ENCODE measurements at regions not wholly inside any gene's neighbourhood (a gene's known extent, or its start where the extent isn't known, plus 50 kb on each side); places are given as distances from the start of the nearest gene placed in this dataset.

GRCh38 chr13:56909896-56910600 is 230.7 kb upstream of the PRR20A start:
- no peak for ATAC-seq (replicated peaks in 1 of 2)
- H3K27ac Mint-ChIP-seq = no peak overlapping the region

DNA sequence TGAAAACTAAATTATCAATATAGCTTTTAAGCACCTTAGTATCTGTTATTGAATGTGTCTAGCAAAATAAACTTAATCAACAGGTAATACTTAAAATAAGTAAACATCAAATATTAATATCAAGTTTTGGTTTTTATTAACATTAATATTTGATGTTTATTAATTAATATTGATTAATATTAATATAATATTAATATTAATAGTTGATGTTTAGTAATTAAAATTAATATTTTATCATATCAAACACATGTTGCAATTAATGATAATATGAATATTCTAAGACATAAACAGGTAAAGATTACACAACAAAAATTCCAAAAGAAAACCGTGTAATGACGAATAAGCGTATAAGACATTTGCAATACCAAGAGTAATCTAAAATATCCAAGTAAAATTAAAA is 222.8 kb upstream of the PRR20A start:
- Mint-ChIP-seq H3K36me3 (ENCODE audit: insufficient read depth in 2 of 2) (no peaks in the 10 kb centered on the region), H3K27ac (no peak overlapping the region), H3K9me3 (peaks cover 1 to 2% of the 10 kb centered on the region in 2 donors), H3K4me3 (no peak overlapping the region), H3K4me1 (ENCODE audit: low read depth) (no peaks in the 10 kb centered on the region), H3K27me3 (ENCODE audit: low read depth) (no peaks in the 10 kb centered on the region)
- DNase-seq (no peak), ATAC-seq (replicated peaks in 1 of 2) (no peak)

More at GRCh38 chr13:56909896-56910600, 230.7 kb upstream of the PRR20A start:
- DNase-seq = no peak
- H3K9me3 Mint-ChIP-seq = peaks cover 3 to 9% of the 10 kb centered on the region in 2 donors
- no peak overlapping the region for H3K4me3 Mint-ChIP-seq
- no peaks in the 10 kb centered on the region for H3K4me1 Mint-ChIP-seq (ENCODE audit: low read depth)
- H3K36me3 Mint-ChIP-seq (ENCODE audit: insufficient read depth in 2 of 2) = no peaks in the 10 kb centered on the region
- H3K27me3 Mint-ChIP-seq (ENCODE audit: low read depth) = no peaks in the 10 kb centered on the region

DNA sequence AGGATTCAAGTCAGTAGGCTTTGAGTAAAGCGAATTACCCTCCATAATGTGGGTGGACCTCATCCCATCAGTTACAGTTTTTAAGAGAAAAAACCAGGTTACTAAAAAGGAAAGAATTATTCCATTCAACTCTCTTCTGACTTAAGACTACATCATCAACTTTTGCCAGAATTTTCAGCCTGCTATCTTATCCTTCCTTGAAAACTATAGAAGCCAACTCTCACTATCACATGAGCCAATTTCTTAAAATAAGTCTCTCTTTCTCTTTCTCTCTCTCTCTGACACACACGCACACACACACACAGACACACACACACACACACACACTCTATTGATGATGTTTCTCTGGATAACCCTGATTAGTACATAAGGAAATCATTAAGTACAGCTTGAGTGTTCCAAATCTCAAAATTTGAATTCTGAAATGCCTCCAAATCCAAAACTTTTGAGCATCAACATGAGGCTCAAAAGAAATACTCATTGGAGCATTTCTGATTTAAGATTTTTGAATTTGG is 217.0 kb upstream of the PRR20A start:
- Mint-ChIP-seq H3K9me3 (peaks cover 8% of the 10 kb centered on the region in 2 donors), H3K27me3 (ENCODE audit: low read depth) (no peaks in the 10 kb centered on the region), H3K36me3 (ENCODE audit: insufficient read depth in 2 of 2) (no peaks in the 10 kb centered on the region), H3K27ac (no peak overlapping the region), H3K4me1 (ENCODE audit: low read depth) (no peaks in the 10 kb centered on the region), H3K4me3 (no peak overlapping the region)
- ATAC-seq (replicated peaks in 1 of 2) (no peak), DNase-seq (no peak)

DNA sequence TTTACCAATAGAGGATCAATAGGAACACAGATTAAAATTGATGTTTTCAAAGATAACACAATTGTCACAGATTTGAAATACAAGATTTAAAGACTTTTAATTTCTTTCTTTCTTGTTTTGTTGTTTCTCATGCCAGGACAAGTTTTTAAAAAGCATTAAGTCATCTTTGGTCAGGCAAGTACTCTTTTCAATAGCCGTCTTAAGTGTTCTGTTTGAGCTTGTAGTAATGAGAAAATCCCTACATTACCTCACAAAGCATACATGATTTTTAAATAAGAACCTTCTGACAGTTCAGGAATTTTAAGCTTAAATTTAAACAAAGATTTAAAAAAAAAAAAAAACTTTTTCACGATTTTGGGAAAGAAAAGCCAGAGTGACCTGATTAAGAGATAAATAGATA is 216.3 kb upstream of the PRR20A start:
- ATAC-seq (replicated peaks in 1 of 2) = no peak

DNA sequence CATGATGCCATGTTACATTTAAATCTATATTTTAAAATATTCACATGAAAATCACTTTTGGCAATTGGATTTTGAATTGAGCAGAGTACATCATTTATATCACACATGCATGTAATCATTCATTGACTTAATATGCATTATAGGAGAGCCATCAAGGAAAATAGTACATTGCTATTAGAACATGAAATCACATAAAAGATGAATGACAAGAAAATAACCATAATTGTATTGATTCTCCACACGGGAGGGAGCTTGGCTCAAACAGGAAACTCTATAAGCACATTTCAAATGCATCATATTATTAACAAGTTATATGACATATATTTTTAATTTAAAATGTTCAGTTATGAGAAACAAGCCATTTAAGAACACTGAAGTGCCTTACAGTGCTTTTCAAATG is 208.6 kb upstream of the PRR20A start:
- DNase-seq = no peak
- Mint-ChIP-seq H3K9me3 (peaks cover 5% of the 10 kb centered on the region in 2 donors), H3K27ac (no peak overlapping the region), H3K4me1 (ENCODE audit: low read depth) (no peaks in the 10 kb centered on the region), H3K36me3 (ENCODE audit: insufficient read depth in 2 of 2) (no peaks in the 10 kb centered on the region), H3K4me3 (no peak overlapping the region), H3K27me3 (ENCODE audit: low read depth) (no peaks in the 10 kb centered on the region)
- no peak for ATAC-seq (replicated peaks in 1 of 2)

More for the DNA sequence above, 216.3 kb upstream of the PRR20A start:
- H3K36me3 Mint-ChIP-seq (ENCODE audit: insufficient read depth in 2 of 2) = no peaks in the 10 kb centered on the region
- no peaks in the 10 kb centered on the region for H3K27me3 Mint-ChIP-seq (ENCODE audit: low read depth)
- H3K9me3 Mint-ChIP-seq = peaks cover 8 to 10% of the 10 kb centered on the region in 2 donors
- H3K27ac Mint-ChIP-seq = no peak overlapping the region
- no peak for DNase-seq
- H3K4me3 Mint-ChIP-seq = no peak overlapping the region
- no peaks in the 10 kb centered on the region for H3K4me1 Mint-ChIP-seq (ENCODE audit: low read depth)

DNA sequence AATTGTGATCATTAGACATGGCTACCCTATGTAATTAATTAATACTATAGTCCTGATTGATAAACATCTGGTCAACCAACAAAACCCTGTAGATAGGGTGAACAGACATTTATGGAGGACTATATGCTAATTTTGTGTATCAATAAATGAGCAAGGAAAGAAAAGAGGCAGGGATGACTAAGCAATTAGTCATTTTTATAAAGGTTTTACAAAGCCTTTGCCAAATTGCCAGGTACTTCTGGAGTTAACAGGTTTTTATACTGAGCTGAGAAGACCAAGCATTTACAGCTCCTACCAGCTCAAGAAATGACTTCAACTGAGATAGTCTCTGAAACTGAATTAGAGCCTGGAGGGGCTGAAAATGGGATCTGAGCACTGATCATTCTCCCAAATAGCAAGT is 186.8 kb upstream of the PRR20A start:
- DNase-seq = no peak
- Mint-ChIP-seq H3K4me3 (no peak overlapping the region), H3K27me3 (ENCODE audit: low read depth) (no peaks in the 10 kb centered on the region), H3K36me3 (ENCODE audit: insufficient read depth in 2 of 2) (no peaks in the 10 kb centered on the region), H3K4me1 (ENCODE audit: low read depth) (no peaks in the 10 kb centered on the region), H3K9me3 (peaks cover 0 to 2% of the 10 kb centered on the region in 2 donors), H3K27ac (no peak overlapping the region)
- no peak for ATAC-seq (replicated peaks in 1 of 2)

- Mint-ChIP-seq H3K4me3 (no peak overlapping the region), H3K9me3 (peaks cover 13% of the 10 kb centered on the region in 2 donors), H3K4me1 (ENCODE audit: low read depth) (no peaks in the 10 kb centered on the region), H3K27me3 (ENCODE audit: low read depth) (no peaks in the 10 kb centered on the region), H3K36me3 (ENCODE audit: insufficient read depth in 2 of 2) (no peaks in the 10 kb centered on the region), H3K27ac (no peak overlapping the region)
- DNase-seq (no peak), ATAC-seq (replicated peaks in 1 of 2) (no peak)
These were observed 165.1 kb upstream of the PRR20A start for GRCh38 chr13:56975647-56976046.

- no peaks in the 10 kb centered on the region for H3K36me3 Mint-ChIP-seq (ENCODE audit: insufficient read depth in 2 of 2)
- H3K27me3 Mint-ChIP-seq (ENCODE audit: low read depth) = no peaks in the 10 kb centered on the region
- H3K4me1 Mint-ChIP-seq (ENCODE audit: low read depth) = no peaks in the 10 kb centered on the region
- peaks cover 13 to 14% of the 10 kb centered on the region in 2 donors for H3K9me3 Mint-ChIP-seq
- no peak overlapping the region for H3K27ac Mint-ChIP-seq
- ATAC-seq (replicated peaks in 1 of 2) = no peak
- DNase-seq = no peak
- H3K4me3 Mint-ChIP-seq = no peak overlapping the region
These were observed 159.9 kb upstream of the PRR20A start for GRCh38 chr13:56980856-56981255.

DNA sequence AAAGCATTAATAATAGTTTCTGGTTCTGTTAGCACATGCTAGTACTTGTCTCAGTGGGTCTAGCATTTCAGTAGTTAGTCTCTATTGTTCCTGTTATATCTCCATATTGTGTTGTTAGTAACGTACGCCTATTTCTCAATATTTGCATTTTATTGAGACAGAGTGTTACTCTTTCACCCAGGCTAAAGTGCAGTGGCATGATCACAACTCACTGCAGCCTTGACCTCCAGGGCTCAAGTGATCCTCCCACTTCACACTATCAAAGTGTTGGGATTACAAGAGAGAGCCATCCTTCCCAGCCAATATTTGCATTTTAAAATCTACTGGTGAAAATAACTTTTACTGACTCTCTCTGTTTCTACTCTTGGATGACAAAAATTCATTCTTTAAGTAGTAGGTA is 154.6 kb upstream of the PRR20A start:
- no peak for DNase-seq
- no peak for ATAC-seq (replicated peaks in 1 of 2)
- H3K9me3 Mint-ChIP-seq = peaks cover 8 to 10% of the 10 kb centered on the region in 2 donors
- H3K27me3 Mint-ChIP-seq (ENCODE audit: low read depth) = no peaks in the 10 kb centered on the region
- peaks cover 2% of the 10 kb centered on the region in 2 donors for H3K36me3 Mint-ChIP-seq (ENCODE audit: insufficient read depth in 2 of 2)
- H3K27ac Mint-ChIP-seq = no peak overlapping the region
- H3K4me3 Mint-ChIP-seq = no peak overlapping the region
- no peaks in the 10 kb centered on the region for H3K4me1 Mint-ChIP-seq (ENCODE audit: low read depth)

- peaks cover 2% of the 10 kb centered on the region in 2 donors for H3K36me3 Mint-ChIP-seq (ENCODE audit: insufficient read depth in 2 of 2)
- no peaks in the 10 kb centered on the region for H3K4me1 Mint-ChIP-seq (ENCODE audit: low read depth)
- ATAC-seq (replicated peaks in 1 of 2) (no peak), DNase-seq (no peak)
- no peak overlapping the region for H3K4me3 Mint-ChIP-seq
- H3K9me3 Mint-ChIP-seq = peaks cover 8 to 9% of the 10 kb centered on the region in 2 donors
- H3K27ac Mint-ChIP-seq = no peak overlapping the region
- no peaks in the 10 kb centered on the region for H3K27me3 Mint-ChIP-seq (ENCODE audit: low read depth)
These were observed 152.2 kb upstream of the PRR20A start for GRCh38 chr13:56988543-56988942.

GRCh38 chr13:57003682-57004081 is 137.0 kb upstream of the PRR20A start:
- Mint-ChIP-seq H3K27me3 (ENCODE audit: low read depth) (no peaks in the 10 kb centered on the region), H3K4me1 (ENCODE audit: low read depth) (no peaks in the 10 kb centered on the region), H3K9me3 (peaks cover 2 to 4% of the 10 kb centered on the region in 2 donors), H3K27ac (no peak overlapping the region), H3K4me3 (no peak overlapping the region), H3K36me3 (ENCODE audit: insufficient read depth in 2 of 2) (no peaks in the 10 kb centered on the region)
- DNase-seq = no peak
- ATAC-seq (replicated peaks in 1 of 2) = no peak

DNA sequence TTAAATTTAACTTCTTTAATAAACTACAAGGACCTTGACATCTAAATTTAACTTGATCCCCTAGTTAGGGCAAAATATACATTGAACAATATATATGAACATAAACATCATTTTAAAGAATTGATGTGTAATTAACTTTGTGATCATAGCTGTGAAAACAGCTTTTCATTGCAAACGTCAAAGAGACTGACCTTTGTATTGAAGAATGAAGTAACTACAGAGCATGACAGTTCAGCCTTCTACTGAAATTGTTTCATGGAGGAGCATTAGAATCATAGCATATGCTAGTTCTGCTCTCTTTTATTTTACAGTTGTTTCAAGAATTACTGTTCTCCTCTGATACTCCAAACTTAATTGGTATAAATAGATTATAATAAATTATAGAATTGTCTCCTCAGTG is 123.4 kb upstream of the PRR20A start:
- peaks cover 5 to 8% of the 10 kb centered on the region in 2 donors for H3K9me3 Mint-ChIP-seq
- DNase-seq (no peak), ATAC-seq (replicated peaks in 1 of 2) (no peak)
- H3K36me3 Mint-ChIP-seq (ENCODE audit: insufficient read depth in 2 of 2) = peaks cover 0 to 3% of the 10 kb centered on the region in 2 donors
- no peaks in the 10 kb centered on the region for H3K4me1 Mint-ChIP-seq (ENCODE audit: low read depth)
- no peaks in the 10 kb centered on the region for H3K27me3 Mint-ChIP-seq (ENCODE audit: low read depth)
- no peak overlapping the region for H3K4me3 Mint-ChIP-seq
- H3K27ac Mint-ChIP-seq = no peak overlapping the region

DNA sequence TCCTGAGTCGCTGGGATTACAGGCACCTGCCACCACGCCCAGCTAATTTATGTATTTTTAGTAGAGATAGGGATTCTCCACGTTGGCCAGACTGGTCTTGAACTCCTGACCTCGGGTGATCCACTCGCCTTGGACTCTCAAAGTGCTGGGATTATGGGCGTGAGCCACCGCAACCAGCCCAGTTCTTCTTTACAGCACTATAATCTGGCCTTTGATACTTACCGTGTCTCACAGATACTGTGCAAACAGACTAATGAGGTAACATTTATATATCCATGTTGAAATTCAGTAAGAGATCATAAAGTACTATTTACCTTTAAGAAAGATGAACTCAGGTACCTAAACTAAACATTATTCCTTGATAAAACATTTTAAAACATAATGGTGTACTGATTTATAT is 121.8 kb upstream of the PRR20A start:
- Mint-ChIP-seq H3K36me3 (ENCODE audit: insufficient read depth in 2 of 2) (peaks cover 0 to 3% of the 10 kb centered on the region in 2 donors), H3K9me3 (peaks cover 6 to 9% of the 10 kb centered on the region in 2 donors), H3K27ac (no peak overlapping the region), H3K27me3 (ENCODE audit: low read depth) (no peaks in the 10 kb centered on the region), H3K4me3 (no peak overlapping the region), H3K4me1 (ENCODE audit: low read depth) (no peaks in the 10 kb centered on the region)
- ATAC-seq (replicated peaks in 1 of 2) (no peak), DNase-seq (no peak)

GRCh38 chr13:57030671-57031070 is 110.0 kb upstream of the PRR20A start:
- no peak for ATAC-seq (replicated peaks in 1 of 2)

More at GRCh38 chr13:57030671-57031070, 110.0 kb upstream of the PRR20A start:
- no peak overlapping the region for H3K27ac Mint-ChIP-seq
- peaks cover 0 to 4% of the 10 kb centered on the region in 2 donors for H3K36me3 Mint-ChIP-seq (ENCODE audit: insufficient read depth in 2 of 2)
- H3K9me3 Mint-ChIP-seq = peaks cover 4 to 6% of the 10 kb centered on the region in 2 donors
- no peak for DNase-seq
- no peaks in the 10 kb centered on the region for H3K27me3 Mint-ChIP-seq (ENCODE audit: low read depth)
- H3K4me1 Mint-ChIP-seq (ENCODE audit: low read depth) = no peaks in the 10 kb centered on the region
- no peak overlapping the region for H3K4me3 Mint-ChIP-seq
